HT1080 (cell line): ENCODE measurements at regions not wholly inside any gene's neighbourhood (a gene's known extent, or its start where the extent isn't known, plus 50 kb on each side); places are given as distances from the start of the nearest gene placed in this dataset.
A peak's percentile ranks its signal among the peaks of the same experiment; 100 is the strongest.
"Not testable (repeated sequence)": the region's sequence is repeated elsewhere in the genome, so short reads cannot be mapped to it uniquely, and the experiment has no call there.

Source experiments
- DNase-seq: peaks from one replicate; pipeline ENCODE4 v3.0.0-alpha.2; 2015; ENCODE audit warnings: low read depth

GRCh38 chr10:118965096-118965495 lies 64.4 kb upstream of the NANOS1 start:
- no peak for DNase-seq

GRCh38 chr10:118965645-118966044 lies 63.9 kb upstream of the NANOS1 start:
- DNase-seq = no peak

GRCh38 chr10:118966076-118966849 lies 63.3 kb upstream of the NANOS1 start:
- no peak for DNase-seq

- DNase-seq = no peak
Observed at GRCh38 chr10:118966850-118967125, 62.7 kb upstream of the NANOS1 start.

- no peak for DNase-seq
Observed at GRCh38 chr10:118967160-118967559, 62.4 kb upstream of the NANOS1 start.

- no peak for DNase-seq
Observed at GRCh38 chr10:118968060-118968459, 61.5 kb upstream of the NANOS1 start.

- DNase-seq = no peak
Observed at GRCh38 chr10:118968482-118968881, 61.0 kb upstream of the NANOS1 start.

GRCh38 chr10:118969014-118969413 lies 60.5 kb upstream of the NANOS1 start:
- DNase-seq = no peak

GRCh38 chr10:118970770-118971169 lies 58.7 kb upstream of the NANOS1 start:
- DNase-seq = no peak

GRCh38 chr10:118971187-118971586 lies 58.3 kb upstream of the NANOS1 start:
- DNase-seq = peak; percentile 7

GRCh38 chr10:118971876-118972275 lies 57.6 kb upstream of the NANOS1 start:
- DNase-seq = no peak

GRCh38 chr10:118973744-118974143 lies 55.8 kb upstream of the NANOS1 start:
- no peak for DNase-seq

- peak; percentile 10 for DNase-seq
Observed at GRCh38 chr10:118974951-118975350, 54.6 kb upstream of the NANOS1 start.

GRCh38 chr10:118976219-118976618 lies 53.3 kb upstream of the NANOS1 start:
- DNase-seq = not testable (repeated sequence)

- DNase-seq = no peak
Observed at GRCh38 chr10:118977022-118977599, 52.4 kb upstream of the NANOS1 start.

GRCh38 chr10:118977835-118978234 lies 51.7 kb upstream of the NANOS1 start:
- DNase-seq = no peak

GRCh38 chr10:118978316-118978997 lies 51.1 kb upstream of the NANOS1 start:
- DNase-seq = no peak

GRCh38 chr10:118978998-118979350 lies 50.5 kb upstream of the NANOS1 start:
- DNase-seq = no peak

GRCh38 chr10:118979661-118980060 lies 49.9 kb upstream of the NANOS1 start:
- no peak for DNase-seq
